ENCODE measurements at regions not wholly inside any gene's neighbourhood (a gene's known extent, or its start where the extent isn't known, plus 50 kb on each side); places are given as distances from the start of the nearest gene placed in this dataset.

GRCh38 chr2:88351249-88351601, 101.3 kb downstream of the FOXI3 start:
- peaks cover 0 to 10% (median 0%) of the 10 kb centered on the region in 4 donors for H3K4me1 ChIP-seq
- H3K27me3 ChIP-seq, result peaks cover 0 to 4% of the 10 kb centered on the region in 2 donors
- H3K4me3 ChIP-seq, result no peak overlapping the region
- no CpG with 5 or more reads among the region's 5 CpGs for WGBS (ENCODE audit: insufficient coverage, low coverage, low lambda C conversion rate, missing lambda C conversion rate)
- ATAC-seq (no peak), DNase-seq (no peak)
- TF ChIP-seq POLR2A (IDR thresholded peaks at IDR 0.05) (no peak), CTCF (IDR thresholded peaks at IDR 0.05) (no peak)
- no peak overlapping the region for H3K27ac ChIP-seq
- no peaks in the 10 kb centered on the region for H3K9me3 ChIP-seq
- intact Hi-C loops (cut with DNase I), result no loop called here
- H3K36me3 ChIP-seq, result no peaks in the 10 kb centered on the region

GRCh38 chr2:88350331-88351248, 101.9 kb downstream of the FOXI3 start:
- Histone ChIP-seq H3K4me1 (peaks cover 0 to 10% (median 0%) of the 10 kb centered on the region in 4 donors), H3K27me3 (peaks cover 0 to 4% of the 10 kb centered on the region in 2 donors), H3K9me3 (no peaks in the 10 kb centered on the region), H3K4me3 (peak overlapping the region; percentile 12 to 42 (median 34)), H3K36me3 (no peaks in the 10 kb centered on the region), H3K27ac (no peak overlapping the region)
- intact Hi-C loops (cut with DNase I), result no loop called here
- ATAC-seq (peak; percentile 85 to 96 (median 93)), DNase-seq (peak; percentile 67 to 72 (median 72))
- 10% methylated on average over 36 of the region's 54 CpGs for WGBS (ENCODE audit: insufficient coverage, low coverage, low lambda C conversion rate, missing lambda C conversion rate)
- TF ChIP-seq POLR2A (IDR thresholded peaks at IDR 0.05) (no peak), CTCF (IDR thresholded peaks at IDR 0.05) (peak; percentile 62 to 84 (median 70))

- no peak for ATAC-seq
- Histone ChIP-seq H3K27ac (no peak overlapping the region), H3K4me3 (no peak overlapping the region), H3K4me1 (peaks cover 0 to 8% (median 0%) of the 10 kb centered on the region in 4 donors), H3K27me3 (peaks cover 0 to 4% of the 10 kb centered on the region in 2 donors), H3K36me3 (no peaks in the 10 kb centered on the region), H3K9me3 (no peaks in the 10 kb centered on the region)
- no peak for TF ChIP-seq POLR2A (IDR thresholded peaks at IDR 0.05)
- TF ChIP-seq CTCF (IDR thresholded peaks at IDR 0.05), result no peak
- no peak for DNase-seq
- intact Hi-C loops (cut with DNase I), result no loop called here
- 86% methylated on average over 6 of the region's 6 CpGs for WGBS (ENCODE audit: insufficient coverage, low coverage, low lambda C conversion rate, missing lambda C conversion rate)
Measured at GRCh38 chr2:88345842-88346241, 106.7 kb downstream of the FOXI3 start.

GRCh38 chr2:88342749-88343148, 109.7 kb downstream of the FOXI3 start:
- H3K27me3 ChIP-seq, result no peaks in the 10 kb centered on the region
- DNase-seq (no peak), ATAC-seq (no peak)
- no peaks in the 10 kb centered on the region for H3K4me1 ChIP-seq
- no peaks in the 10 kb centered on the region for H3K9me3 ChIP-seq
- no peak overlapping the region for H3K27ac ChIP-seq
- H3K36me3 ChIP-seq, result no peaks in the 10 kb centered on the region
- H3K4me3 ChIP-seq, result no peak overlapping the region
- WGBS (ENCODE audit: insufficient coverage, low coverage, low lambda C conversion rate, missing lambda C conversion rate), result 69% methylated on average over 3 of the region's 4 CpGs
- no peak for TF ChIP-seq POLR2A (IDR thresholded peaks at IDR 0.05)
- TF ChIP-seq CTCF (IDR thresholded peaks at IDR 0.05), result no peak
- intact Hi-C loops (cut with DNase I), result no loop called here

Data from right lobe of liver (tissue), 6 donors.